ENCODE measurements at regions not wholly inside any gene's neighbourhood (a gene's known extent, or its start where the extent isn't known, plus 50 kb on each side); places are given as distances from the start of the nearest gene placed in this dataset.

DNA sequence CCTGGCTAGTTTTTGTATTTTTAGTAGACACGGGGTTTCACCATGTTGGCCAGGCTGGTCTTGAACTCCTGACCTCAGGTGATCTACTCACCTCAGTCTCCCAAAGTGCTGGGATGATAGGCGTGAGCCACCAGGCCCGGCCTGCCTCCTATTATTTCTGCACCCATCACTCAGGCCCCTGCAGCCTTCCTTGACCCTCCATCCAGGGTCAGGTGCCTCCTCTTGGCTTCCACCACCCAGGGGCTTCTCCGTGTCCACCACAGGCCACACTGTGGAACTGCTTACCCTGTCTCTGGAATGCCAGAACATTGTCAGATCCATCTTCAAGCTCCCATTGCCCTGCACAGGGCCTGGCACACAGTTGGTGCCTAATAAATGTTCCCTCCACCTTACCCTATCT lies 75.4 kb upstream of the RTL6 start:
- no peaks in the 10 kb centered on the region for H3K4me1 ChIP-seq (ENCODE audit: control insufficient read depth, insufficient read depth, low read length)
- FAIRE-seq (no peak), ATAC-seq (no peak), DNase-seq (ENCODE audit: low read depth, low spot score) (no peak)
- H3K9ac ChIP-seq (ENCODE audit: control insufficient read depth, insufficient read depth, low read length), result no peak overlapping the region
- ChIA-PET SMC1A (ENCODE audit: uncharacterized antibody, unreplicated experiment) (no interaction called here), RAD21 (ENCODE audit: unreplicated experiment) (interaction anchor here (0.6 kb wide), 1 partner anchor 1269 kb away, joined by 3 read pairs; no protein-coding TSS in a partner anchor), POLR2A (interaction anchor here (0.6 kb wide), 1 partner anchor 641 kb away, joined by 5 read pairs; no protein-coding TSS in a partner anchor), CTCF (no interaction called here)
- no peaks in the 10 kb centered on the region for H3K9me3 ChIP-seq (replicated peaks; ENCODE audit: control insufficient read depth, insufficient read depth, low read length)
- no TSS peak for BruUV-seq (replicated peaks)
- H2AFZ ChIP-seq (ENCODE audit: control insufficient read depth, low read depth, low read length), result no peak overlapping the region
- no peak overlapping the region for H3K4me3 ChIP-seq
- TF ChIP-seq IRF4 (IDR thresholded peaks at IDR 0.05; ENCODE audit: low read depth, low read length) (no peak), POLR2AphosphoS5 (IDR thresholded peaks at IDR 0.05; ENCODE audit: low read length) (no peak), ZNF274 (IDR thresholded peaks at IDR 0.05; ENCODE audit: insufficient read depth, insufficient read length) (no peak), RFX5 (IDR thresholded peaks at IDR 0.05; ENCODE audit: low read depth, low read length) (no peak)
- no peaks in the 10 kb centered on the region for H3K79me2 ChIP-seq (ENCODE audit: control insufficient read depth, insufficient read depth, low read length)
- 0% methylated on average over 4 of the region's 4 CpGs for WGBS (ENCODE audit: insufficient coverage, insufficient replicate concordance, low lambda C conversion rate, missing lambda C conversion rate)
- in situ Hi-C loops (cut with MboI) (no loop called here), intact Hi-C loops (cut with micrococcal nuclease; ENCODE audit: unreplicated experiment) (no loop called here)
- H4K20me1 ChIP-seq (ENCODE audit: control insufficient read depth, insufficient read depth), result no peaks in the 10 kb centered on the region; the same call in 1 of the 2 replicates
- H3K36me3 ChIP-seq (ENCODE audit: control insufficient read depth in 2 of 2, insufficient read depth in 2 of 2, low read length in 1 of 2), result no peaks in the 10 kb centered on the region
- peaks cover 0 to 5% of the 10 kb centered on the region in 2 experiments; a peak in 3 of 4 replicates for H3K27me3 ChIP-seq (replicated peaks in 1 of 2; ENCODE audit: control insufficient read depth in 2 of 2, insufficient read depth in 2 of 2, low read length in 1 of 2)
- no peak overlapping the region for H3K27ac ChIP-seq (ENCODE audit: control insufficient read depth, insufficient read depth)
- no peak overlapping the region for H3K4me2 ChIP-seq (ENCODE audit: control insufficient read depth, insufficient read depth)

- Histone ChIP-seq H3K27me3 (replicated peaks in 1 of 2; ENCODE audit: control insufficient read depth in 2 of 2, insufficient read depth in 2 of 2, low read length in 1 of 2) (peaks cover 0 to 5% of the 10 kb centered on the region in 2 experiments; a peak in 3 of 4 replicates), H3K4me2 (ENCODE audit: control insufficient read depth, insufficient read depth) (no peak overlapping the region), H3K4me1 (ENCODE audit: control insufficient read depth, insufficient read depth, low read length) (no peaks in the 10 kb centered on the region), H2AFZ (ENCODE audit: control insufficient read depth, low read depth, low read length) (no peak overlapping the region), H3K36me3 (ENCODE audit: control insufficient read depth in 2 of 2, insufficient read depth in 2 of 2, low read length in 1 of 2) (no peaks in the 10 kb centered on the region), H3K4me3 (no peak overlapping the region), H3K9me3 (replicated peaks; ENCODE audit: control insufficient read depth, insufficient read depth, low read length) (no peaks in the 10 kb centered on the region), H4K20me1 (ENCODE audit: control insufficient read depth, insufficient read depth) (no peaks in the 10 kb centered on the region; the same call in 1 of the 2 replicates), H3K79me2 (ENCODE audit: control insufficient read depth, insufficient read depth, low read length) (no peaks in the 10 kb centered on the region), H3K9ac (ENCODE audit: control insufficient read depth, insufficient read depth, low read length) (no peak overlapping the region), H3K27ac (ENCODE audit: control insufficient read depth, insufficient read depth) (no peak overlapping the region)
- ChIA-PET CTCF (no interaction called here), POLR2A (no interaction called here), RAD21 (ENCODE audit: unreplicated experiment) (no interaction called here), SMC1A (ENCODE audit: uncharacterized antibody, unreplicated experiment) (no interaction called here)
- 35% methylated on average over 14 of the region's 14 CpGs for WGBS (ENCODE audit: insufficient coverage, insufficient replicate concordance, low lambda C conversion rate, missing lambda C conversion rate)
- in situ Hi-C loops (cut with MboI), result no loop called here
- FAIRE-seq (no peak), DNase-seq (ENCODE audit: low read depth, low spot score) (no peak), ATAC-seq (no peak)
- intact Hi-C loops (cut with micrococcal nuclease; ENCODE audit: unreplicated experiment), result no loop called here
- TF ChIP-seq RAD21 (IDR thresholded peaks at IDR 0.05; ENCODE audit: insufficient read depth, low read depth, low read length) (no peak), RAD51 (IDR thresholded peaks at IDR 0.05) (no peak), ATF7 (IDR thresholded peaks at IDR 0.05; ENCODE audit: low read depth) (no peak), NFIC (IDR thresholded peaks at IDR 0.05; ENCODE audit: low read depth, low read length) (no peak), IRF4 (IDR thresholded peaks at IDR 0.05; ENCODE audit: low read depth, low read length) (no peak), ZBED1 (IDR thresholded peaks at IDR 0.05; ENCODE audit: borderline replicate concordance) (no peak), KDM1A (IDR thresholded peaks at IDR 0.05; ENCODE audit: borderline replicate concordance) (no peak), FOXK2 (IDR thresholded peaks at IDR 0.05) (no peak), RBBP5 (conservative IDR thresholded peaks at IDR 0.05) (no peak), SMC3 (IDR thresholded peaks at IDR 0.05; ENCODE audit: borderline replicate concordance, low read length) (no peak), SREBF1 (IDR thresholded peaks at IDR 0.05; ENCODE audit: low read length) (no peak), FOXM1 (IDR thresholded peaks at IDR 0.05; ENCODE audit: low read depth, low read length) (no peak), CEBPB (IDR thresholded peaks at IDR 0.05; ENCODE audit: borderline replicate concordance in 1 of 2, low read depth in 2 of 2, low read length in 2 of 2) (no peak), NR2C2 (IDR thresholded peaks at IDR 0.05; ENCODE audit: borderline replicate concordance, control insufficient read depth, insufficient read length, low read depth) (no peak)
- BruUV-seq (replicated peaks), result no TSS peak
Measured at GRCh38 chr22:44572414-44573207, 74.6 kb upstream of the RTL6 start.
